HCT116 (cell line): ENCODE measurements at regions not wholly inside any gene's neighbourhood (a gene's known extent, or its start where the extent isn't known, plus 50 kb on each side); places are given as distances from the start of the nearest gene placed in this dataset.

Source experiments
- ATAC-seq: fragments of 200-7000 bp; cut with Tn5 transposase; 2 replicates; pipeline ENCODE4 v1.9.1; 2020; ENCODE audit warnings: mild to moderate bottlenecking, moderate library complexity
- BruUV-seq: library from RNA; stranded (reverse); fragments of 400-500 nt; replicated peaks from 2 replicates; lab custom pipeline; 2021; lab: Mats Ljungman, UMichigan
- CTCF ChIA-PET: fragments of 300-600 bp; sonication (Branson Sonifier 250); formaldehyde crosslinking; loops from one replicate; lab custom pipeline; 2021; ENCODE audit warnings: antibody characterized with exemption; lab: Charles Lee
- POLR2A ChIA-PET: fragments of 300-600, 350-600 bp; sonication (Branson Sonifier 250); formaldehyde crosslinking; loops from one replicate; lab custom pipeline; 2021; ENCODE audit warnings: antibody characterized with exemption; lab: Charles Lee
- RAD21 ChIA-PET, 2 experiments: fragments of 300-600 bp; sonication (Branson Sonifier 250); formaldehyde crosslinking; loops; one replicate each; lab custom pipeline; 2023; ENCODE audit warnings: low total read pairs in 2 of 2; ENCODE audit not compliant: uncharacterized antibody in 2 of 2, unreplicated experiment in 2 of 2, low non-redundant PET in 1 of 2; lab: Charles Lee
- DNase-seq: peaks from one replicate; pipeline ENCODE4 v3.0.0-alpha.2; 2010; ENCODE audit warnings: low read depth, low spot score
- H2AFZ ChIP-seq: fragments of 200-600 bp; shearing (Covaris generic), sonication (generic); 2 replicates; pipeline ENCODE4 v1.6.1; 2017; ENCODE audit warnings: low read depth, mixed run types, mixed read lengths, antibody characterized with exemption, low read length; ENCODE audit not compliant: poor library complexity, severe bottlenecking
- H3K27ac ChIP-seq: 2 replicates; pipeline ENCODE4 v1.5.1; 2012; ENCODE audit warnings: low read depth, low read length
- H3K27me3 ChIP-seq: fragments of 200-600 bp; sonication (generic); 2 replicates; pipeline ENCODE4 v1.6.1; 2016; ENCODE audit warnings: mixed run types, low read length, mixed read lengths; ENCODE audit not compliant: insufficient read depth
- H3K36me3 ChIP-seq, 2 experiments: fragments of 200-500 bp in 1 of 2; fragments of 200-600 bp in 1 of 2; sonication (Bioruptor generic) in 1 of 2; sonication (generic) in 1 of 2; 2 replicates each; pipeline versions ENCODE4 v1.5.1 to v1.6.1; 2014 to 2016; ENCODE audit warnings: low read length in 2 of 2, inconsistent platforms in 1 of 2, mixed read lengths in 1 of 2, mixed run types in 1 of 2; ENCODE audit not compliant: insufficient read depth in 2 of 2, control insufficient read depth in 1 of 2
- H3K4me1 ChIP-seq, 2 experiments: fragments of 200-600 bp in 1 of 2; sonication (generic) in 1 of 2; 2 replicates each; pipeline versions ENCODE4 v1.5.1 to v1.6.1; 2012 to 2017; ENCODE audit warnings: low read length in 2 of 2, inconsistent platforms in 1 of 2, mild to moderate bottlenecking in 1 of 2, mixed read lengths in 1 of 2, mixed run types in 1 of 2, moderate library complexity in 1 of 2; ENCODE audit not compliant: insufficient read depth in 2 of 2, control insufficient read depth in 1 of 2
- H3K4me2 ChIP-seq: fragments of 200-600 bp; sonication (generic); 2 replicates; pipeline ENCODE4 v1.6.1; 2017; ENCODE audit warnings: mixed run types, low read length, mixed read lengths
- H3K4me3 ChIP-seq, 2 experiments: fragments of 200-600 bp in 1 of 2; sonication (generic) in 1 of 2; replicated peaks in 1 of 2; 2 replicates each; pipeline ENCODE4 v1.5.1; 2011 to 2016; ENCODE audit warnings: low read length in 2 of 2, control low read depth in 1 of 2, low read depth in 1 of 2, mild to moderate bottlenecking in 1 of 2, mixed read lengths in 1 of 2, mixed run types in 1 of 2
- H3K79me2 ChIP-seq: fragments of 200-600 bp; sonication (generic); 2 replicates; pipeline ENCODE4 v1.6.1; 2017; ENCODE audit warnings: mild to moderate bottlenecking, mixed run types, low read length, moderate library complexity, mixed read lengths; ENCODE audit not compliant: insufficient read depth
- H3K9ac ChIP-seq: fragments of 200-600 bp; sonication (generic); 2 replicates; pipeline ENCODE4 v1.6.1; 2016; ENCODE audit warnings: low read length, mixed read lengths
- H3K9me2 ChIP-seq: fragments of 200-600 bp; sonication (generic), shearing (Covaris generic); 2 replicates; pipeline ENCODE4 v1.6.1; 2017; ENCODE audit warnings: mixed run types, mild to moderate bottlenecking, moderate library complexity; ENCODE audit not compliant: insufficient read depth
- H3K9me3 ChIP-seq, 2 experiments: fragments of 200-500 bp in 1 of 2; fragments of 200-600 bp in 1 of 2; sonication (Bioruptor generic) in 1 of 2; sonication (generic) in 1 of 2; 2 replicates each; pipeline ENCODE4 v1.6.1; 2014 to 2017; ENCODE audit warnings: low read length in 2 of 2, mixed read lengths in 2 of 2, inconsistent platforms in 1 of 2, low read depth in 1 of 2, mild to moderate bottlenecking in 1 of 2, mixed run types in 1 of 2, moderate library complexity in 1 of 2; ENCODE audit not compliant: control insufficient read depth in 1 of 2, insufficient read depth in 1 of 2
- H4K20me1 ChIP-seq: fragments of 200-600 bp; sonication (generic), shearing (Covaris generic); 2 replicates; pipeline ENCODE4 v1.6.1; 2017; ENCODE audit warnings: mixed run types, mild to moderate bottlenecking, moderate library complexity; ENCODE audit not compliant: insufficient read depth
- CBX3 ChIP-seq: IDR thresholded peaks from 2 replicates; pipeline ENCODE4 v1.6.1; 2012; ENCODE audit warnings: low read depth
- CEBPB ChIP-seq: IDR thresholded peaks from 2 replicates; pipeline ENCODE4 v1.6.1; 2012; ENCODE audit warnings: low read depth
- ELF1 ChIP-seq: IDR thresholded peaks from 2 replicates; pipeline ENCODE4 v1.6.1; 2012; ENCODE audit warnings: low read depth, borderline replicate concordance
- EZH2phosphoT487 ChIP-seq: fragments of 200-600 bp; IDR thresholded peaks from 2 replicates; pipeline ENCODE4 v1.6.1; 2018; ENCODE audit warnings: antibody characterized with exemption, borderline replicate concordance
- FOSL1 ChIP-seq: IDR thresholded peaks from 2 replicates; pipeline ENCODE4 v1.6.1; 2012; ENCODE audit warnings: low read depth
- JUND ChIP-seq: IDR thresholded peaks from 2 replicates; pipeline ENCODE4 v1.6.1; 2012
- MAX ChIP-seq: IDR thresholded peaks from 2 replicates; pipeline ENCODE4 v1.6.1; 2012
- POLR2A ChIP-seq: IDR thresholded peaks from 2 replicates; pipeline ENCODE4 v1.7.0; 2011; ENCODE audit warnings: borderline replicate concordance; ENCODE audit not compliant: insufficient read depth, insufficient read length; ENCODE audit errors: extremely low read depth
- POLR2AphosphoS5 ChIP-seq: IDR thresholded peaks from 2 replicates; pipeline ENCODE4 v1.6.1; 2011; ENCODE audit warnings: mild to moderate bottlenecking, low read depth, low read length, moderate library complexity
- RAD21 ChIP-seq: IDR thresholded peaks from 2 replicates; pipeline ENCODE4 v1.6.1; 2012; ENCODE audit warnings: low read depth, mild to moderate bottlenecking
- SIN3A ChIP-seq: IDR thresholded peaks from 2 replicates; pipeline ENCODE4 v1.6.1; 2012; ENCODE audit warnings: low read depth
- SP1 ChIP-seq: IDR thresholded peaks from 2 replicates; pipeline ENCODE4 v1.6.1; 2012; ENCODE audit warnings: low read depth
- SRF ChIP-seq: IDR thresholded peaks from 2 replicates; pipeline ENCODE4 v1.6.1; 2012; ENCODE audit warnings: low read depth
- TCF7L2 ChIP-seq: IDR thresholded peaks from 2 replicates; pipeline ENCODE4 v1.7.0; 2011; ENCODE audit warnings: borderline replicate concordance, inconsistent platforms; ENCODE audit not compliant: insufficient read depth, insufficient read length; ENCODE audit errors: extremely low read depth
- YY1 ChIP-seq: IDR thresholded peaks from 2 replicates; pipeline ENCODE4 v1.6.1; 2011; ENCODE audit warnings: low read length, low read depth, moderate library complexity, mild to moderate bottlenecking; ENCODE audit not compliant: insufficient replicate concordance; ENCODE audit errors: extremely low read depth
- ZBTB33 ChIP-seq: IDR thresholded peaks from 2 replicates; pipeline ENCODE4 v1.6.1; 2011; ENCODE audit warnings: mild to moderate bottlenecking, low read length, moderate library complexity; ENCODE audit not compliant: insufficient replicate concordance; ENCODE audit errors: extremely low read depth
- ZFX ChIP-seq: fragments of 450-650 bp; IDR thresholded peaks from 2 replicates; pipeline ENCODE4 v1.6.1; 2017
- ZNF274 ChIP-seq: fragments of 200-500 bp; sonication (Bioruptor generic); IDR thresholded peaks from 2 replicates; pipeline ENCODE4 v1.6.1; 2014; ENCODE audit warnings: mild to moderate bottlenecking, low read depth, low read length, inconsistent platforms
- intact Hi-C: fragments of 100-400 bp; cut with micrococcal nuclease; formaldehyde crosslinking; loops from 2 replicates; pipeline ENCODE4 v1.10.0; 2022
- TF ChIP-seq, protein P1 (sequence below): IDR thresholded peaks from 2 replicates; pipeline ENCODE4 v1.6.1; 2012; ENCODE audit warnings: low read depth
- TF ChIP-seq, protein P2 (sequence below), 3 experiments: fragments of 200-600 bp in 1 of 3; sonication (generic) in 1 of 3; IDR thresholded peaks in 2 of 3; conservative IDR thresholded peaks in 1 of 3; 2 replicates each; pipeline ENCODE4 v1.5.1; 2012 to 2017; ENCODE audit warnings: low read depth in 2 of 3, low read length in 2 of 3, antibody characterized with exemption in 1 of 3, borderline replicate concordance in 1 of 3, control low read depth in 1 of 3, mild to moderate bottlenecking in 1 of 3, mixed read lengths in 1 of 3, mixed run types in 1 of 3, moderate library complexity in 1 of 3; ENCODE audit not compliant: insufficient read depth in 1 of 3

- Histone ChIP-seq H3K27ac (no peak overlapping the region), H3K9ac (no peak overlapping the region), H3K4me3 (no peak overlapping the region), H3K27me3 (no peaks in the 10 kb centered on the region), H2AFZ (no peak overlapping the region), H3K9me3 (peaks cover 18 to 32% of the 10 kb centered on the region in 2 experiments; a peak in 3 of 4 replicates), H3K79me2 (no peaks in the 10 kb centered on the region), H3K9me2 (no peaks in the 10 kb centered on the region), H3K4me2 (no peak overlapping the region), H4K20me1 (no peaks in the 10 kb centered on the region), H3K36me3 (no peaks in the 10 kb centered on the region), H3K4me1 (no peaks in the 10 kb centered on the region)
- POLR2A ChIA-PET = no interaction called here
- intact Hi-C loops = no loop called here
- no peak for TF ChIP-seq TCF7L2
- TF ChIP-seq SRF = no peak
- TF ChIP-seq POLR2A = no peak
- TF ChIP-seq YY1 = no peak
- no peak for TF ChIP-seq ZNF274
- no peak for TF ChIP-seq CBX3
- TF ChIP-seq, protein P1, sequence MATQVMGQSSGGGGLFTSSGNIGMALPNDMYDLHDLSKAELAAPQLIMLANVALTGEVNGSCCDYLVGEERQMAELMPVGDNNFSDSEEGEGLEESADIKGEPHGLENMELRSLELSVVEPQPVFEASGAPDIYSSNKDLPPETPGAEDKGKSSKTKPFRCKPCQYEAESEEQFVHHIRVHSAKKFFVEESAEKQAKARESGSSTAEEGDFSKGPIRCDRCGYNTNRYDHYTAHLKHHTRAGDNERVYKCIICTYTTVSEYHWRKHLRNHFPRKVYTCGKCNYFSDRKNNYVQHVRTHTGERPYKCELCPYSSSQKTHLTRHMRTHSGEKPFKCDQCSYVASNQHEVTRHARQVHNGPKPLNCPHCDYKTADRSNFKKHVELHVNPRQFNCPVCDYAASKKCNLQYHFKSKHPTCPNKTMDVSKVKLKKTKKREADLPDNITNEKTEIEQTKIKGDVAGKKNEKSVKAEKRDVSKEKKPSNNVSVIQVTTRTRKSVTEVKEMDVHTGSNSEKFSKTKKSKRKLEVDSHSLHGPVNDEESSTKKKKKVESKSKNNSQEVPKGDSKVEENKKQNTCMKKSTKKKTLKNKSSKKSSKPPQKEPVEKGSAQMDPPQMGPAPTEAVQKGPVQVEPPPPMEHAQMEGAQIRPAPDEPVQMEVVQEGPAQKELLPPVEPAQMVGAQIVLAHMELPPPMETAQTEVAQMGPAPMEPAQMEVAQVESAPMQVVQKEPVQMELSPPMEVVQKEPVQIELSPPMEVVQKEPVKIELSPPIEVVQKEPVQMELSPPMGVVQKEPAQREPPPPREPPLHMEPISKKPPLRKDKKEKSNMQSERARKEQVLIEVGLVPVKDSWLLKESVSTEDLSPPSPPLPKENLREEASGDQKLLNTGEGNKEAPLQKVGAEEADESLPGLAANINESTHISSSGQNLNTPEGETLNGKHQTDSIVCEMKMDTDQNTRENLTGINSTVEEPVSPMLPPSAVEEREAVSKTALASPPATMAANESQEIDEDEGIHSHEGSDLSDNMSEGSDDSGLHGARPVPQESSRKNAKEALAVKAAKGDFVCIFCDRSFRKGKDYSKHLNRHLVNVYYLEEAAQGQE = no peak
- TF ChIP-seq, protein P2, sequence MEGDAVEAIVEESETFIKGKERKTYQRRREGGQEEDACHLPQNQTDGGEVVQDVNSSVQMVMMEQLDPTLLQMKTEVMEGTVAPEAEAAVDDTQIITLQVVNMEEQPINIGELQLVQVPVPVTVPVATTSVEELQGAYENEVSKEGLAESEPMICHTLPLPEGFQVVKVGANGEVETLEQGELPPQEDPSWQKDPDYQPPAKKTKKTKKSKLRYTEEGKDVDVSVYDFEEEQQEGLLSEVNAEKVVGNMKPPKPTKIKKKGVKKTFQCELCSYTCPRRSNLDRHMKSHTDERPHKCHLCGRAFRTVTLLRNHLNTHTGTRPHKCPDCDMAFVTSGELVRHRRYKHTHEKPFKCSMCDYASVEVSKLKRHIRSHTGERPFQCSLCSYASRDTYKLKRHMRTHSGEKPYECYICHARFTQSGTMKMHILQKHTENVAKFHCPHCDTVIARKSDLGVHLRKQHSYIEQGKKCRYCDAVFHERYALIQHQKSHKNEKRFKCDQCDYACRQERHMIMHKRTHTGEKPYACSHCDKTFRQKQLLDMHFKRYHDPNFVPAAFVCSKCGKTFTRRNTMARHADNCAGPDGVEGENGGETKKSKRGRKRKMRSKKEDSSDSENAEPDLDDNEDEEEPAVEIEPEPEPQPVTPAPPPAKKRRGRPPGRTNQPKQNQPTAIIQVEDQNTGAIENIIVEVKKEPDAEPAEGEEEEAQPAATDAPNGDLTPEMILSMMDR (IDR thresholded peaks at IDR 0.05 in 2 of 3, conservative IDR thresholded peaks at IDR 0.05 in 1 of 3; ENCODE audit: borderline replicate concordance in 1 of 3, insufficient read depth in 1 of 3, low read depth in 2 of 3, low read length in 2 of 3) = no peak
- no peak for TF ChIP-seq ELF1
- no peak for TF ChIP-seq FOSL1
- TF ChIP-seq MAX = no peak
- TF ChIP-seq RAD21 = no peak
- no peak for TF ChIP-seq SP1
- TF ChIP-seq ZFX = no peak
- TF ChIP-seq EZH2phosphoT487 = no peak
- no peak for TF ChIP-seq CEBPB
- no peak for TF ChIP-seq JUND
- no peak for TF ChIP-seq SIN3A
- no peak for TF ChIP-seq POLR2AphosphoS5
- TF ChIP-seq ZBTB33 = no peak
- CTCF ChIA-PET = no interaction called here
- RAD21 ChIA-PET = no interaction called here
- no peak for ATAC-seq
- BruUV-seq = no TSS peak
- no peak for DNase-seq
Measured at GRCh38 chr21:25188677-25189079, 418.6 kb downstream of the MRPL39 start.
